Ovary (tissue), 7 donors: ENCODE measurements at regions not wholly inside any gene's neighbourhood (a gene's known extent, or its start where the extent isn't known, plus 50 kb on each side); places are given as distances from the start of the nearest gene placed in this dataset. TPM values are rescaled to one million over a fixed set of nuclear protein-coding genes. Genes with fewer than 3 reads are reported as not detected.
A peak's percentile ranks its signal among the peaks of the same experiment; 100 is the strongest.

ENCODE experiments used
- DNase-seq, 5 donors: peaks; one replicate each; pipeline ENCODE4 v3.0.0-alpha.2; 2019 to 2020
- H3K27ac ChIP-seq, 2 donors: fragments of 200-600 bp; one replicate each; pipeline versions ENCODE4 v1.5.1 to v1.8.0; 2019 to 2022
- H3K27me3 ChIP-seq: fragments of 200-600 bp; one replicate; pipeline ENCODE4 v1.8.0; 2022
- H3K36me3 ChIP-seq: fragments of 200-600 bp; sonication (generic); one replicate; pipeline ENCODE4 v1.5.1; 2019
- H3K4me1 ChIP-seq: one replicate; pipeline ENCODE4 v1.8.1; 2013; ENCODE audit warnings: mild to moderate bottlenecking, moderate library complexity; ENCODE audit not compliant: insufficient read depth
- H3K4me3 ChIP-seq: fragments of 200-600 bp; sonication (generic); one replicate; pipeline ENCODE4 v1.5.1; 2017
- H3K9me3 ChIP-seq, 2 donors: fragments of 200-600 bp in 1 of 2; sonication (generic) in 1 of 2; one replicate each; pipeline versions ENCODE4 v1.5.1 to v1.8.1; 2013 to 2019; ENCODE audit warnings: mild to moderate bottlenecking in 1 of 2, moderate library complexity in 1 of 2
- CTCF ChIP-seq, 3 donors: fragments of 450-650 bp in 2 of 3; fragments of 200-600 bp in 1 of 3; IDR thresholded peaks; one replicate each; pipeline versions ENCODE4 v1.5.1 to v1.8.0; 2016 to 2022; ENCODE audit warnings: antibody characterized with exemption in 3 of 3, mild to moderate bottlenecking in 1 of 3
- EP300 ChIP-seq: sonication (generic); formaldehyde crosslinking; IDR thresholded peaks from one replicate; pipeline ENCODE4 v1.6.1; 2017; ENCODE audit warnings: antibody characterized with exemption
- POLR2A ChIP-seq: fragments of 450-650 bp; IDR thresholded peaks from one replicate; pipeline ENCODE4 v1.6.1; 2017; ENCODE audit warnings: antibody characterized with exemption, mild to moderate bottlenecking, moderate library complexity
- WGBS, 3 donors: extraction: QIAGEN DNeasy Blood & Tissue Kit in 1 of 3; methylation state at CpG; one replicate each; pipeline versions ENCODE4 v1.1.5 to v1.1.7; 2013 to 2017; 5-methylcytosine and 5-hydroxymethylcytosine counted together
- intact Hi-C, 4 donors: fragments of 100-400 bp; cut with DNase I; formaldehyde crosslinking; loops; one replicate each; pipeline versions ENCODE4 v1.11.0 to v1.15.1; 2022 to 2023
- small RNA-seq: library from RNA; depleted of rRNA; stranded (forward); fragments of <200 nt; gene quantifications from one replicate; pipeline ENCODE3, GENCODE V24; 2016
- donor health status: DM: no; HTN: no; CAD: no; lungs with moderate emphysema.
- donor health status: DM: no; HTN: no; CAD: no.
- donor health status: Bipolar disorder and iron deficiency.
- donor health status: DM: no; HTN: no; CAD: no.
- donor health status: DM: yes; HTN: yes; CAD: no.

- no peaks in the 10 kb centered on the region for H3K9me3 ChIP-seq
- H3K27me3 ChIP-seq = no peaks in the 10 kb centered on the region
- no peaks in the 10 kb centered on the region for H3K36me3 ChIP-seq
- H3K4me1 ChIP-seq = no peaks in the 10 kb centered on the region
- TF ChIP-seq EP300 = no peak
- TF ChIP-seq POLR2A = no peak
- no peak for TF ChIP-seq CTCF (IDR thresholded peaks at IDR 0.05)
- no peak for DNase-seq
- no peak overlapping the region for H3K4me3 ChIP-seq
- 66 to 72% (median 66%) methylated on average over 11 of the region's 11 CpGs for WGBS, 3 donors
- no peak overlapping the region for H3K27ac ChIP-seq
- intact Hi-C loops = loop anchor here in 1 of 4 donors (2.0 kb wide), 1 partner anchor 162 kb away; no protein-coding TSS in a partner anchor
Observed at GRCh38 chr1:184810735-184811343, 56.2 kb upstream of the EDEM3 start.

- DNase-seq = no peak
- Histone ChIP-seq H3K27ac (no peak overlapping the region), H3K4me1 (no peaks in the 10 kb centered on the region), H3K27me3 (no peaks in the 10 kb centered on the region), H3K9me3 (no peaks in the 10 kb centered on the region), H3K36me3 (no peaks in the 10 kb centered on the region), H3K4me3 (no peak overlapping the region)
- intact Hi-C loops = loop anchor here in 3 of 4 donors (5.0 to 10.0 kb wide), 4 partner anchors 176 to 368 kb away; no protein-coding TSS in a partner anchor
- TF ChIP-seq POLR2A = no peak
- no peak for TF ChIP-seq EP300
- no peak for TF ChIP-seq CTCF (IDR thresholded peaks at IDR 0.05)
- 78 to 89% (median 80%) methylated on average over 5 of the region's 5 CpGs for WGBS, 3 donors
Observed at GRCh38 chr1:184806296-184806721, 51.7 kb upstream of the EDEM3 start.

- TF ChIP-seq POLR2A (no peak), CTCF (IDR thresholded peaks at IDR 0.05) (peak; percentile 70 to 85 (median 81)), EP300 (no peak)
- intact Hi-C loops = loop anchor here in 3 of 4 donors (5.0 to 10.0 kb wide), 4 partner anchors 177 to 369 kb away; no protein-coding TSS in a partner anchor
- H3K4me1 ChIP-seq = no peaks in the 10 kb centered on the region
- DNase-seq = peak; percentile 75 to 90 (median 87)
- WGBS, 3 donors = 22 to 24% (median 23%) methylated on average over 13 of the region's 13 CpGs
- H3K9me3 ChIP-seq = no peaks in the 10 kb centered on the region
- H3K4me3 ChIP-seq = no peak overlapping the region
- no peak overlapping the region for H3K27ac ChIP-seq
- no peaks in the 10 kb centered on the region for H3K36me3 ChIP-seq
- no peaks in the 10 kb centered on the region for H3K27me3 ChIP-seq
Observed at GRCh38 chr1:184805667-184806295, 51.1 kb upstream of the EDEM3 start.

Small RNA genes in the stretch of these regions (small RNA-seq; reads per million reads assigned to genes)
- not detected for gene RNU7-13P
